ENCODE measurements at regions not wholly inside any gene's neighbourhood (a gene's known extent, or its start where the extent isn't known, plus 50 kb on each side); places are given as distances from the start of the nearest gene placed in this dataset.

DNA sequence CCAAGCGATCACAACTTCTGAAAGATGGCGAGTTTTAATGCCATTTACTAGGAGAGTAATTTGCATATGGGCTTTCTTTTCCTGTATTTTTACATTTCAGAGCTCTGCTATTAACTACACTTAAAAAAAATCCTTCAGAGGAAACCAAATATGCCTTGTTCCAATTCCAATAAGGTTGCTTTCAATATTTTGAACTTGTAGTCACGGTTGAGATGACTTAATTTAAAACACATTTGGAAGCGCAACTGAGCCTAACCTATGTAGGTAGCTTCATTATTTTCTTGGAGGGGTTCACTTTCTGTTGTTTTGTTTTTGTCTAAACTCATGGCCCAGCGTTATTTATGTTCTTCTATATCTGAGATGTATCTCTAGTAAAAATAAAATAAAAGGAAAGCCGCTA is 93.4 kb downstream of the BLID start:
- TF ChIP-seq RAD21 (conservative IDR thresholded peaks at IDR 0.05) (no peak), POLR2AphosphoS5 (IDR thresholded peaks at IDR 0.05) (no peak), EP300 (conservative IDR thresholded peaks at IDR 0.05; ENCODE audit: poor library complexity, severe bottlenecking) (no peak), TAF1 (IDR thresholded peaks at IDR 0.05; ENCODE audit: low read depth) (no peak), EZH2 (IDR thresholded peaks at IDR 0.05; ENCODE audit: borderline replicate concordance, insufficient read depth, low read length, poor library complexity, severe bottlenecking) (no peak)
- TF ChIP-seq, protein P1, sequence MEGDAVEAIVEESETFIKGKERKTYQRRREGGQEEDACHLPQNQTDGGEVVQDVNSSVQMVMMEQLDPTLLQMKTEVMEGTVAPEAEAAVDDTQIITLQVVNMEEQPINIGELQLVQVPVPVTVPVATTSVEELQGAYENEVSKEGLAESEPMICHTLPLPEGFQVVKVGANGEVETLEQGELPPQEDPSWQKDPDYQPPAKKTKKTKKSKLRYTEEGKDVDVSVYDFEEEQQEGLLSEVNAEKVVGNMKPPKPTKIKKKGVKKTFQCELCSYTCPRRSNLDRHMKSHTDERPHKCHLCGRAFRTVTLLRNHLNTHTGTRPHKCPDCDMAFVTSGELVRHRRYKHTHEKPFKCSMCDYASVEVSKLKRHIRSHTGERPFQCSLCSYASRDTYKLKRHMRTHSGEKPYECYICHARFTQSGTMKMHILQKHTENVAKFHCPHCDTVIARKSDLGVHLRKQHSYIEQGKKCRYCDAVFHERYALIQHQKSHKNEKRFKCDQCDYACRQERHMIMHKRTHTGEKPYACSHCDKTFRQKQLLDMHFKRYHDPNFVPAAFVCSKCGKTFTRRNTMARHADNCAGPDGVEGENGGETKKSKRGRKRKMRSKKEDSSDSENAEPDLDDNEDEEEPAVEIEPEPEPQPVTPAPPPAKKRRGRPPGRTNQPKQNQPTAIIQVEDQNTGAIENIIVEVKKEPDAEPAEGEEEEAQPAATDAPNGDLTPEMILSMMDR (IDR thresholded peaks at IDR 0.05; ENCODE audit: poor library complexity, severe bottlenecking) = no peak
- TF ChIP-seq, protein P2, sequence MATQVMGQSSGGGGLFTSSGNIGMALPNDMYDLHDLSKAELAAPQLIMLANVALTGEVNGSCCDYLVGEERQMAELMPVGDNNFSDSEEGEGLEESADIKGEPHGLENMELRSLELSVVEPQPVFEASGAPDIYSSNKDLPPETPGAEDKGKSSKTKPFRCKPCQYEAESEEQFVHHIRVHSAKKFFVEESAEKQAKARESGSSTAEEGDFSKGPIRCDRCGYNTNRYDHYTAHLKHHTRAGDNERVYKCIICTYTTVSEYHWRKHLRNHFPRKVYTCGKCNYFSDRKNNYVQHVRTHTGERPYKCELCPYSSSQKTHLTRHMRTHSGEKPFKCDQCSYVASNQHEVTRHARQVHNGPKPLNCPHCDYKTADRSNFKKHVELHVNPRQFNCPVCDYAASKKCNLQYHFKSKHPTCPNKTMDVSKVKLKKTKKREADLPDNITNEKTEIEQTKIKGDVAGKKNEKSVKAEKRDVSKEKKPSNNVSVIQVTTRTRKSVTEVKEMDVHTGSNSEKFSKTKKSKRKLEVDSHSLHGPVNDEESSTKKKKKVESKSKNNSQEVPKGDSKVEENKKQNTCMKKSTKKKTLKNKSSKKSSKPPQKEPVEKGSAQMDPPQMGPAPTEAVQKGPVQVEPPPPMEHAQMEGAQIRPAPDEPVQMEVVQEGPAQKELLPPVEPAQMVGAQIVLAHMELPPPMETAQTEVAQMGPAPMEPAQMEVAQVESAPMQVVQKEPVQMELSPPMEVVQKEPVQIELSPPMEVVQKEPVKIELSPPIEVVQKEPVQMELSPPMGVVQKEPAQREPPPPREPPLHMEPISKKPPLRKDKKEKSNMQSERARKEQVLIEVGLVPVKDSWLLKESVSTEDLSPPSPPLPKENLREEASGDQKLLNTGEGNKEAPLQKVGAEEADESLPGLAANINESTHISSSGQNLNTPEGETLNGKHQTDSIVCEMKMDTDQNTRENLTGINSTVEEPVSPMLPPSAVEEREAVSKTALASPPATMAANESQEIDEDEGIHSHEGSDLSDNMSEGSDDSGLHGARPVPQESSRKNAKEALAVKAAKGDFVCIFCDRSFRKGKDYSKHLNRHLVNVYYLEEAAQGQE (IDR thresholded peaks at IDR 0.05; ENCODE audit: borderline replicate concordance) = no peak

Measured in neural cell (in vitro differentiated cells).